ENCODE measurements at regions not wholly inside any gene's neighbourhood (a gene's known extent, or its start where the extent isn't known, plus 50 kb on each side); places are given as distances from the start of the nearest gene placed in this dataset.

DNA sequence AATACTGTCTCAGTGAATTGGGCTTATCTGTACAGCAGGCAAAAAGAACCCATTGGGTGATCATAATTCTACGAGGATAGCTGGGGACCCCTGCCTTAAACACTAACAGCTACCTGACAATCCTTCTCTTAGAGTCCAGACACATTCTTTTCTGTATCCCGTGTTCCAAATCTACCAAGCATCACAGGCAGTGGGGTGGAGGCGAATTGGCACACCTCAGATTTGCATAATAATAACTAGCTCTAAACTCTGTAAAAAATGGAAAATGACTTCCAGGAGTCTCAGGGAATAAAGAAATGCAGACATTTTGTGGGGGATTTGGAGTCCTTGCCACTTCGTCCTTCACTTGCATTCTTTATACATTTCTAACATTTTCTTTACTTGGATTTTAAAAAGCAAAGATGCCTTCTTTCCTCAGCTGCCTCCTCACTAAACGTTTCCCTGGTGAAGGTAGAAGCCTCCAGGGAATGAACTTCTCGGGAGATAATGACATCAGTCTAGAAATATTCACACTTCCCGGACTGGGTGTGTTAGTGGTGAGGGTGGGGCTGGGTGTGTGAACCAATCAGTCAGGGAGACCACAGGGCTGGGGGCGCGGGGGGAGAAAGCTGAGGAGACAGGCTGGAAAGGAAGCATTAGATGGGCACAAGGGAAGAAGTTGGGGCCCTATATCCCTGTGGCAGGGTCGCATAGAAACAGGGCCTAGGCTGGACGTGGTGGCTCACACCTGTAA, 59.1 kb upstream of the BOD1L2 start:
- DNase-seq (ENCODE audit: low read depth) = peak; percentile 41

GRCh38 chr18:57088883-57089282, 58.0 kb upstream of the BOD1L2 start:
- DNase-seq (ENCODE audit: low read depth) = no peak

DNA sequence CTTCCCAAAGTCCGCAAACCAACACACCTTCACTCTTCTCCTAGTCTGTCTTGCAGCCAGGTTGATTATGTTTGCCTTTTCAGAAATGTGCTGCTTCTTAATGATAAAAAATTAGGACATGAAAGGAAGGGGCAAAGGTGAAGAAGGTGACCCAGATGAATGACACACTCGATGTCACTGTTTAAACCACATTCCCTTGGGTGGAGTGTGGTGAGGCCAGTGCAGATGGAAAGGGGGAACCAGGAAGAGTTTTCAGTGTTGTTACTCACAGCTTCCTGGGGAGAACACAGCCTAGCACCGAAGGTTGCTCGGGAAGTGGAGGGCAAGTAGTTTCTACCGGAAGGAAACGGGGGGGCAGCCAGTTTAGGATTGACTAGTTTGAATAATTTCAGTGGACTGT, 57.2 kb upstream of the BOD1L2 start:
- no peak for DNase-seq (ENCODE audit: low read depth)

DNA sequence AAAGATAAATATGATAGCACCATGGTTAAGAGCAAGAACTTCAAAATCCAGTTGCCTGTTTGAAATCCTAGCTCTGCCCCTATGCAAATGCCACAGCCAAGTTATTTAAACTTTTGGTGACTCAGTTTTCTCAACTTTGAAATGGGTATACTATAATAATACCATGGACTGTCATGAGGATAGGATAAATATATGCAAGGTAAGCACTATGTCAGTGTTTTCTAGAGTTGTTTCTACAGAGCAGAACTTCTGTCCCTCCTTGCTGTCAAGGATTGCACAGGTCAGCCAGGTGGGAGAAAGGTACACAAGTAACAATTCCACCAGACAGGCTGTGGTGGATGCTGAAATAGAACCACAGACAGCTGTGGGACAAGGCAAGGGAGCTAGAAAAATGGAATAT, 55.7 kb upstream of the BOD1L2 start:
- DNase-seq (ENCODE audit: low read depth) = no peak

- no peak for DNase-seq (ENCODE audit: low read depth)
Measured at GRCh38 chr18:57094175-57094574, 52.7 kb upstream of the BOD1L2 start.

- DNase-seq (ENCODE audit: low read depth) = peak; percentile 3
Measured at GRCh38 chr18:57095884-57096283, 51.0 kb upstream of the BOD1L2 start.

Measured in M059J (cell line).